A549 (cell line): ENCODE measurements at regions not wholly inside any gene's neighbourhood (a gene's known extent, or its start where the extent isn't known, plus 50 kb on each side); places are given as distances from the start of the nearest gene placed in this dataset.

Source experiments
- ATAC-seq, 2 experiments: fragments of 200-7000 bp in 1 of 2; fragments of >200 bp in 1 of 2; cut with Nextera tagmentation in 1 of 2; cut with Tn5 transposase in 1 of 2; 3 replicates each; pipeline versions ENCODE4 v1.8.0 to v1.9.1; 2018 to 2020; ENCODE audit warnings: mild to moderate bottlenecking in 1 of 2, moderate library complexity in 1 of 2
- CTCF ChIA-PET: fragments of 300-600 bp; sonication (Branson Sonifier 250); formaldehyde crosslinking; extraction: SDS; loops from one replicate; lab custom pipeline; 2021; ENCODE audit warnings: antibody characterized with exemption, inconsistent platforms; lab: Yijun Ruan, JAX
- POLR2A ChIA-PET: fragments of 350-600 bp; formaldehyde crosslinking; extraction: SDS; loops from one replicate; lab custom pipeline; 2021; ENCODE audit warnings: antibody characterized with exemption, inconsistent platforms; lab: Yijun Ruan, JAX
- DNase-seq, 2 experiments: peaks; one replicate each; pipeline versions ENCODE4 v3.0.0 to v3.0.0-alpha.2; 2011 to 2016; ENCODE audit warnings: low read depth in 1 of 2, low spot score in 1 of 2
- FAIRE-seq: peaks from 2 replicates; lab custom pipeline; 2011; peaks lifted over from hg19 to GRCh38; lab: Jason Lieb, UNC
- H3K27ac ChIP-seq, 2 experiments: fragments of >200 bp; sonication (Bioruptor Twin); formaldehyde crosslinking; 3 replicates each; pipeline ENCODE4 v1.5.1; 2016 to 2017
- H3K4me1 ChIP-seq: fragments of >200 bp; sonication (Bioruptor Twin); formaldehyde crosslinking; 3 replicates; pipeline ENCODE4 v1.6.1; 2016
- H3K4me2 ChIP-seq: fragments of >200 bp; sonication (Bioruptor Twin); formaldehyde crosslinking; 3 replicates; pipeline ENCODE4 v1.6.1; 2016
- H3K4me3 ChIP-seq: fragments of >200 bp; sonication (Bioruptor Twin); formaldehyde crosslinking; 3 replicates; pipeline ENCODE4 v1.5.1; 2016
- H3K9me3 ChIP-seq: fragments of >200 bp; sonication (Bioruptor Twin); formaldehyde crosslinking; 3 replicates; pipeline ENCODE4 v1.6.1; 2016
- CHD2 ChIP-seq: fragments of 150-350 bp; IDR thresholded peaks from 2 replicates; pipeline ENCODE4 v1.6.1; 2014; ENCODE audit warnings: low read length; ENCODE audit not compliant: partially characterized antibody
- EHF ChIP-seq: fragments of 250-450 bp; sonication (Bioruptor Pico); IDR thresholded peaks from 2 replicates; pipeline ENCODE4 v1.5.0; 2020; ENCODE audit warnings: mild to moderate bottlenecking
- FOXS1 ChIP-seq: fragments of 250-450 bp; sonication (Bioruptor Pico); IDR thresholded peaks from 2 replicates; pipeline ENCODE4 v1.5.0; 2020; ENCODE audit warnings: mild to moderate bottlenecking, moderate library complexity
- GATA3 ChIP-seq: IDR thresholded peaks from 2 replicates; pipeline ENCODE4 v1.6.1; 2012; ENCODE audit warnings: borderline replicate concordance
- HOXB5 ChIP-seq: fragments of 250-450 bp; sonication (Bioruptor Pico); IDR thresholded peaks from 2 replicates; pipeline ENCODE4 v1.5.0; 2020; ENCODE audit warnings: mild to moderate bottlenecking, moderate library complexity
- JUN ChIP-seq, 2 experiments: fragments of >200 bp; sonication (Bioruptor Twin); formaldehyde crosslinking; IDR thresholded peaks; 2 replicates in 1 of 2; 3 replicates in 1 of 2; pipeline ENCODE4 v1.6.1; 2016 to 2017
- JUNB ChIP-seq: fragments of >200 bp; sonication (Bioruptor Twin); formaldehyde crosslinking; IDR thresholded peaks from 2 replicates; pipeline ENCODE4 v1.6.1; 2016
- MAX ChIP-seq: IDR thresholded peaks from 2 replicates; pipeline ENCODE4 v1.6.1; 2012
- MYC ChIP-seq: IDR thresholded peaks from 2 replicates; pipeline ENCODE4 v1.6.1; 2012; ENCODE audit warnings: mild to moderate bottlenecking, inconsistent platforms, low read length, improper control_type of control experiment, borderline replicate concordance
- NPAS2 ChIP-seq: fragments of 250-450 bp; sonication (Bioruptor Pico); IDR thresholded peaks from 2 replicates; pipeline ENCODE4 v1.8.0; 2022; ENCODE audit warnings: mild to moderate bottlenecking, moderate library complexity, borderline replicate concordance
- NR3C1 ChIP-seq: fragments of >200 bp; sonication (Bioruptor Twin); formaldehyde crosslinking; IDR thresholded peaks from 3 replicates; pipeline ENCODE4 v1.6.1; 2017
- POLR2A ChIP-seq: IDR thresholded peaks from 2 replicates; pipeline ENCODE4 v1.6.1; 2012; ENCODE audit warnings: mild to moderate bottlenecking, low read length
- RAD21 ChIP-seq, 2 experiments: fragments of >200 bp in 1 of 2; sonication (Bioruptor Twin) in 1 of 2; formaldehyde crosslinking in 1 of 2; IDR thresholded peaks in 1 of 2; conservative IDR thresholded peaks in 1 of 2; 2 replicates in 1 of 2; 3 replicates in 1 of 2; pipeline ENCODE4 v1.6.1; 2012 to 2018; ENCODE audit warnings: inconsistent platforms in 1 of 2
- RCOR1 ChIP-seq: fragments of 150-350 bp; IDR thresholded peaks from 2 replicates; pipeline ENCODE4 v1.6.1; 2014; ENCODE audit warnings: antibody characterized with exemption, low read length, low read depth
- REST ChIP-seq: fragments of 200-600 bp; sonication (generic); IDR thresholded peaks from 2 replicates; pipeline ENCODE4 v1.6.1; 2016; ENCODE audit warnings: antibody characterized with exemption, mild to moderate bottlenecking, moderate library complexity
- SMC3 ChIP-seq: fragments of >200 bp; sonication (Bioruptor Twin); formaldehyde crosslinking; IDR thresholded peaks from 3 replicates; pipeline ENCODE4 v1.6.1; 2018; ENCODE audit warnings: inconsistent platforms
- SREBF2 ChIP-seq: fragments of 450-650 bp; IDR thresholded peaks from 2 replicates; pipeline ENCODE4 v1.6.1; 2014; ENCODE audit warnings: mild to moderate bottlenecking, moderate library complexity
- ZSCAN20 ChIP-seq: fragments of 250-450 bp; sonication (Bioruptor Pico); IDR thresholded peaks from 2 replicates; pipeline ENCODE4 v1.8.0; 2022; ENCODE audit warnings: mild to moderate bottlenecking, moderate library complexity
- WGBS: methylation state at CpG from one replicate; pipeline ENCODE4 v1.1.6; 2017; ENCODE audit errors: missing lambda C conversion rate; 5-methylcytosine and 5-hydroxymethylcytosine counted together
- TF ChIP-seq, protein P1 (sequence below): fragments of 150-350 bp; IDR thresholded peaks from 2 replicates; pipeline ENCODE4 v1.6.1; 2014; ENCODE audit warnings: low read depth, mild to moderate bottlenecking, low read length
- TF ChIP-seq, protein P2 (sequence below): fragments of 450-650 bp; IDR thresholded peaks from 2 replicates; pipeline ENCODE4 v1.6.1; 2014; ENCODE audit warnings: antibody characterized with exemption

GRCh38 chr6:44049163-44049988, 77.9 kb downstream of the MRPL14 start:
- Histone ChIP-seq H3K27ac (peak overlapping the region; percentile 89 to 97), H3K9me3 (no peaks in the 10 kb centered on the region), H3K4me2 (peak overlapping the region; percentile 40), H3K4me3 (no peak overlapping the region), H3K4me1 (peaks cover 93% of the 10 kb centered on the region)
- ATAC-seq (no peak), FAIRE-seq (no peak), DNase-seq (no peak)
- ChIA-PET POLR2A (no interaction called here), CTCF (interaction anchor here (1.1 to 2.3 kb wide), 6 partner anchors 8 to 274 kb away, joined by 4 to 15 read pairs (median 4); no protein-coding TSS in a partner anchor)
- WGBS, result 29% methylated on average over 5 of the region's 6 CpGs
- no peak for TF ChIP-seq JUNB
- no peak for TF ChIP-seq NPAS2 (CRISPR knock-in tag)
- TF ChIP-seq HOXB5, result no peak
- no peak; the same call in 1 of the 2 replicates for TF ChIP-seq MAX
- TF ChIP-seq JUN (IDR thresholded peaks at IDR 0.05), result no peak

DNA sequence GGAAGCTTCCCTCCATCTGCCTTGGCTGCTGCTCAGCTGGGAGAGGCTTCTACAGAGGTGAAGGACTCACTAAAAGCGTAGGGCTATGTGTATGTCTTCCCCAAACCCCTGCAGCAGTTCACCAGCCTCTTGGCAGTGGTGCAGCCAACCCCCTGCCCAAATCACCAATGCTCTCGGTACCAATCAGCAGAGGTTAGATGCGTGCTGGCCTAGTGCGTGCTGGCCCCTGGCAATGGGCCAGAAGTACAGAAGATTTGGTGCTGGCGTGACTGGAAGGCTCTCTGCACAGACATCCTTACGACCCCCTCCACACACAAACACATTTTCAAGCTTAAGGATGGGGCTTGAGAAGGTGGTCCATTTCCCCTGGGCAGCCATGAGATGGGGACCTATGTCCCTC, 79.0 kb downstream of the MRPL14 start:
- FAIRE-seq (no peak), DNase-seq (no peak), ATAC-seq (no peak)
- ChIA-PET POLR2A (no interaction called here), CTCF (interaction anchor here (1.1 to 2.3 kb wide), 3 partner anchors 15 to 30 kb away, joined by 3 to 9 read pairs (median 4); no protein-coding TSS in a partner anchor)
- H3K4me2 ChIP-seq, result peak overlapping the region; percentile 40; the same call in 1 of the 3 replicates
- H3K27ac ChIP-seq, result peak overlapping the region; percentile 89 to 97
- 100% methylated on average over 2 of the region's 6 CpGs for WGBS
- TF ChIP-seq EHF, result no peak
- peaks cover 93% of the 10 kb centered on the region for H3K4me1 ChIP-seq
- H3K4me3 ChIP-seq, result no peak overlapping the region
- H3K9me3 ChIP-seq, result no peaks in the 10 kb centered on the region

DNA sequence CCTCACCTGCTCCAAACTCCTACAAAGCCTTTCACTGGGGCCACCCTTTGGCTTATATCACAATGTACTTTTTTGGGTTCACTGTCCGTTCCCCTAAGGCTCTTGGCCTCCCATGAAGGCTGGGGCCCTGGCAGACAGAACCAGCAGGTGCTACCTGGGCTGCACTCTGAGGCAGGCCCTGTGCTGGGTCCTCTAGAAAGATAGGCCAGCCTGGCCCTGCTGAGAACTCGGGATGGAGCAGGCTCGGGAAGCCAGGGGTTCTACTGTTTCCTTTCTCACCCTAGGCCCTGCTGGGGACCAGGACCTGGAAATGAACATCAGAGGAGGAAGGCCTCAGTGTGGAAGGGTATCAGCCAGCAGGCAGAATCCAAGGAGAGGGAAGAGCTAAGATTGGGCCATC, 79.5 kb downstream of the MRPL14 start:
- FAIRE-seq, result no peak
- Histone ChIP-seq H3K4me3 (no peak overlapping the region), H3K4me1 (peaks cover 93% of the 10 kb centered on the region), H3K9me3 (no peaks in the 10 kb centered on the region), H3K27ac (peak overlapping the region; percentile 89 to 97), H3K4me2 (no peak overlapping the region)
- 79% methylated on average over 3 of the region's 3 CpGs for WGBS
- CTCF ChIA-PET, result interaction anchor here (1.0 to 2.3 kb wide), 6 partner anchors 14 to 273 kb away, joined by 3 to 9 read pairs (median 4); no protein-coding TSS in a partner anchor
- POLR2A ChIA-PET, result no interaction called here
- no peak for ATAC-seq
- no peak for DNase-seq
- TF ChIP-seq, protein P1, sequence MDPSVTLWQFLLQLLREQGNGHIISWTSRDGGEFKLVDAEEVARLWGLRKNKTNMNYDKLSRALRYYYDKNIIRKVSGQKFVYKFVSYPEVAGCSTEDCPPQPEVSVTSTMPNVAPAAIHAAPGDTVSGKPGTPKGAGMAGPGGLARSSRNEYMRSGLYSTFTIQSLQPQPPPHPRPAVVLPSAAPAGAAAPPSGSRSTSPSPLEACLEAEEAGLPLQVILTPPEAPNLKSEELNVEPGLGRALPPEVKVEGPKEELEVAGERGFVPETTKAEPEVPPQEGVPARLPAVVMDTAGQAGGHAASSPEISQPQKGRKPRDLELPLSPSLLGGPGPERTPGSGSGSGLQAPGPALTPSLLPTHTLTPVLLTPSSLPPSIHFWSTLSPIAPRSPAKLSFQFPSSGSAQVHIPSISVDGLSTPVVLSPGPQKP, result no peak
- TF ChIP-seq MYC (no peak), GATA3 (no peak), SREBF2 (no peak), ZSCAN20 (CRISPR knock-in tag) (no peak), RAD21 (conservative IDR thresholded peaks at IDR 0.05 in 1 of 2, IDR thresholded peaks at IDR 0.05 in 1 of 2) (no peak), REST (no peak), NR3C1 (no peak), FOXS1 (CRISPR knock-in tag) (no peak), POLR2A (no peak), SMC3 (no peak), RCOR1 (no peak), CHD2 (no peak), MAX (no peak)
- TF ChIP-seq, protein P2, sequence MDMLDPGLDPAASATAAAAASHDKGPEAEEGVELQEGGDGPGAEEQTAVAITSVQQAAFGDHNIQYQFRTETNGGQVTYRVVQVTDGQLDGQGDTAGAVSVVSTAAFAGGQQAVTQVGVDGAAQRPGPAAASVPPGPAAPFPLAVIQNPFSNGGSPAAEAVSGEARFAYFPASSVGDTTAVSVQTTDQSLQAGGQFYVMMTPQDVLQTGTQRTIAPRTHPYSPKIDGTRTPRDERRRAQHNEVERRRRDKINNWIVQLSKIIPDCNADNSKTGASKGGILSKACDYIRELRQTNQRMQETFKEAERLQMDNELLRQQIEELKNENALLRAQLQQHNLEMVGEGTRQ, result no peak
